ENCODE measurements at regions not wholly inside any gene's neighbourhood (a gene's known extent, or its start where the extent isn't known, plus 50 kb on each side); places are given as distances from the start of the nearest gene placed in this dataset.

DNA sequence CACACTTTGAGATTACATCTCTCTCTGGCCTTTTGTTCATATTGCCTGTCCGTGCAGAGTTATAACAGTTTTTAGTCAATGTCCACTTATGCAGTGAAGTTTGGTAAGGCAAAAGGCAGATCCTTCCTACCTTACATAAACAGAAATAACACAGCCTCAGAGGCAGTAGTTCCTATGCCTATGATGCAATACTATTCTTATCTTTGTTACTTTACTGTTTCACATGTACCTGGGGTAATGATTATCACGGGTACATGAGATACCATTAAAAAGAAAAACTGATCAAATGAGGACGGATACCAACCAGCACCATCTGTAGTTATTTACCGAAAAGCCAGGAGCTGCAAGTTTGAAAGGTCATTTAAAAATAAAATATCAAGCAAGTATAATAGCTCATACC is 166.8 kb downstream of the BTC start:
- Histone ChIP-seq H3K4me1 (ENCODE audit: insufficient read depth, low read length) (no peaks in the 10 kb centered on the region), H3K4me3 (ENCODE audit: low read length) (no peak overlapping the region), H3K36me3 (ENCODE audit: insufficient read depth, low read length) (no peaks in the 10 kb centered on the region), H3K9me3 (ENCODE audit: low read length) (no peaks in the 10 kb centered on the region), H3K27me3 (ENCODE audit: insufficient read depth, low read length) (no peaks in the 10 kb centered on the region), H2AFZ (ENCODE audit: low read depth, low read length) (no peak overlapping the region)

- no peaks in the 10 kb centered on the region for H3K9me3 ChIP-seq (ENCODE audit: low read length)
- no peak overlapping the region for H2AFZ ChIP-seq (ENCODE audit: low read depth, low read length)
- H3K4me3 ChIP-seq (ENCODE audit: low read length): no peak overlapping the region
- H3K4me1 ChIP-seq (ENCODE audit: insufficient read depth, low read length): no peaks in the 10 kb centered on the region
- no peaks in the 10 kb centered on the region for H3K36me3 ChIP-seq (ENCODE audit: insufficient read depth, low read length)
- no peaks in the 10 kb centered on the region for H3K27me3 ChIP-seq (ENCODE audit: insufficient read depth, low read length)
These were observed 165.3 kb downstream of the BTC start for GRCh38 chr4:74628852-74629620.

DNA sequence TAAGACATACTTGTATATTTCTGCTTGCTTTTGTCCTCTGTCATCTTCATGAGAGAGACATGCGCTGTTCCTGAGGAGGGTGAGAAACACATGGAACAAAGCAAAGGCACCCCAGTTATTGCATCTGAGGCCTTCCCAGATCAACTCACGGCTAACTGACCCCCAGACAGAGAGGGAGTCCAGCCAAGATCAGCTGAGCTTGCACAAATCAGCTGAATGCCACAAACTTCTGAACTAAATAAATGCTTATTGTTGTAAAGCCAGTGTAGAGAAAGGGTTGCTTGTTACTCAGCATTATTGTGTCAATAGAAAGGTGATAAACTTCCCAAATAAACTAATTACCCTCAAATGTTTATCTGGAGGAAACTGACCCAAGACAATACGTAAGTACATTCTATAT is 163.8 kb downstream of the BTC start:
- H2AFZ ChIP-seq (ENCODE audit: low read depth, low read length): no peak overlapping the region
- no peaks in the 10 kb centered on the region for H3K36me3 ChIP-seq (ENCODE audit: insufficient read depth, low read length)
- no peak overlapping the region for H3K4me3 ChIP-seq (ENCODE audit: low read length)
- H3K4me1 ChIP-seq (ENCODE audit: insufficient read depth, low read length): no peaks in the 10 kb centered on the region
- no peaks in the 10 kb centered on the region for H3K27me3 ChIP-seq (ENCODE audit: insufficient read depth, low read length)
- no peaks in the 10 kb centered on the region for H3K9me3 ChIP-seq (ENCODE audit: low read length)

DNA sequence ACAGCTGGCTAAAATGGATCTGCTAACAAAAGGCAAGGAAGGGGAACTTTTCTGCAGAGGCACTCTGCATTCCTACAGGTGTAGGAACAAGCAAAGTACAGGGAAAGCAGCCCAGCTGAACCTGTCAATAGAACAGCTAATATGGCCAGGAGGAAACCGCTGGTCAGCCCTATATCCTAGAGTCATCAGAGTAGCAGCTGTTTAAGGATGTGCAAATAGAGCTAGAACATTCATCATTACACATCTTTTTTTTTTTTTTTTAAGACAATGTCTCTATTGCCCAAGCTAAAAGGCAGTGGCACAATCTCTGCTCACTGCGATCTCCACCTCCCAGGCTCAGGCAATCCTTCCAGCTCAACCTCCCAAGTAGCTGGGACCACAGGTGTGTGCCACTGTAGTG is 163.0 kb downstream of the BTC start:
- no peak overlapping the region for H2AFZ ChIP-seq (ENCODE audit: low read depth, low read length)
- no peaks in the 10 kb centered on the region for H3K36me3 ChIP-seq (ENCODE audit: insufficient read depth, low read length)
- no peaks in the 10 kb centered on the region for H3K4me1 ChIP-seq (ENCODE audit: insufficient read depth, low read length)
- no peaks in the 10 kb centered on the region for H3K9me3 ChIP-seq (ENCODE audit: low read length)
- no peaks in the 10 kb centered on the region for H3K27me3 ChIP-seq (ENCODE audit: insufficient read depth, low read length)
- H3K4me3 ChIP-seq (ENCODE audit: low read length): no peak overlapping the region

GRCh38 chr4:74631988-74632387 is 162.3 kb downstream of the BTC start:
- no peaks in the 10 kb centered on the region for H3K4me1 ChIP-seq (ENCODE audit: insufficient read depth, low read length)
- H3K36me3 ChIP-seq (ENCODE audit: insufficient read depth, low read length): no peaks in the 10 kb centered on the region
- no peaks in the 10 kb centered on the region for H3K27me3 ChIP-seq (ENCODE audit: insufficient read depth, low read length)
- H3K4me3 ChIP-seq (ENCODE audit: low read length): no peak overlapping the region
- H3K9me3 ChIP-seq (ENCODE audit: low read length): no peaks in the 10 kb centered on the region
- no peak overlapping the region for H2AFZ ChIP-seq (ENCODE audit: low read depth, low read length)

GRCh38 chr4:74632634-74633033 is 161.7 kb downstream of the BTC start:
- H3K36me3 ChIP-seq (ENCODE audit: insufficient read depth, low read length): no peaks in the 10 kb centered on the region
- no peaks in the 10 kb centered on the region for H3K9me3 ChIP-seq (ENCODE audit: low read length)
- H3K4me1 ChIP-seq (ENCODE audit: insufficient read depth, low read length): no peaks in the 10 kb centered on the region
- H3K27me3 ChIP-seq (ENCODE audit: insufficient read depth, low read length): no peaks in the 10 kb centered on the region
- no peak overlapping the region for H3K4me3 ChIP-seq (ENCODE audit: low read length)
- H2AFZ ChIP-seq (ENCODE audit: low read depth, low read length): no peak overlapping the region

GRCh38 chr4:74635074-74635473 is 159.2 kb downstream of the BTC start:
- H3K4me1 ChIP-seq (ENCODE audit: insufficient read depth, low read length): no peaks in the 10 kb centered on the region
- H3K27me3 ChIP-seq (ENCODE audit: insufficient read depth, low read length): no peaks in the 10 kb centered on the region
- no peak overlapping the region for H3K4me3 ChIP-seq (ENCODE audit: low read length)
- H3K36me3 ChIP-seq (ENCODE audit: insufficient read depth, low read length): no peaks in the 10 kb centered on the region
- H3K9me3 ChIP-seq (ENCODE audit: low read length): no peaks in the 10 kb centered on the region
- no peak overlapping the region for H2AFZ ChIP-seq (ENCODE audit: low read depth, low read length)

- no peaks in the 10 kb centered on the region for H3K27me3 ChIP-seq (ENCODE audit: insufficient read depth, low read length)
- no peak overlapping the region for H2AFZ ChIP-seq (ENCODE audit: low read depth, low read length)
- H3K4me1 ChIP-seq (ENCODE audit: insufficient read depth, low read length): no peaks in the 10 kb centered on the region
- H3K4me3 ChIP-seq (ENCODE audit: low read length): no peak overlapping the region
- no peaks in the 10 kb centered on the region for H3K9me3 ChIP-seq (ENCODE audit: low read length)
- no peaks in the 10 kb centered on the region for H3K36me3 ChIP-seq (ENCODE audit: insufficient read depth, low read length)
These were observed 158.7 kb downstream of the BTC start for GRCh38 chr4:74635490-74636123.

DNA sequence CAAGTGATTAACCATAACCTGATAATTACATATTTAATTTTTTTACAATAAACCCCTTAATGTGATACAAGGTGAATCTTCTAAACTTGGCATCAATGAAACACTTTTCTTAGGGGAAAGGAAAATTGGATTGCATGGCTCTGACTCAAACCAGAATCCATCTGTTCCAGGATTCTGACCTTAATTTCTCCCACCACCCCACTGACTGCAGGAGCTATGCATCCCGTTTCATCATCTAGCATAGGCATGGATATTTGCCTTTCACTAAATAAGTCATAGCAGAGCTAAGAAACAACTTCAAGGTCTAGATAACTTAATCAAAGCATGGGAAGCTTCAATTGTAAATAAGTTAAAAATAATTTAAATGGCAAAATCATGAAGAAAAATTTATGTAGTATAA is 156.3 kb downstream of the BTC start:
- Histone ChIP-seq H2AFZ (ENCODE audit: low read depth, low read length) (no peak overlapping the region), H3K4me3 (ENCODE audit: low read length) (no peak overlapping the region), H3K9me3 (ENCODE audit: low read length) (no peaks in the 10 kb centered on the region), H3K36me3 (ENCODE audit: insufficient read depth, low read length) (no peaks in the 10 kb centered on the region), H3K27me3 (ENCODE audit: insufficient read depth, low read length) (no peaks in the 10 kb centered on the region), H3K4me1 (ENCODE audit: insufficient read depth, low read length) (no peaks in the 10 kb centered on the region)

GRCh38 chr4:74638689-74639088 is 155.6 kb downstream of the BTC start:
- no peaks in the 10 kb centered on the region for H3K36me3 ChIP-seq (ENCODE audit: insufficient read depth, low read length)
- H3K27me3 ChIP-seq (ENCODE audit: insufficient read depth, low read length): no peaks in the 10 kb centered on the region
- no peaks in the 10 kb centered on the region for H3K4me1 ChIP-seq (ENCODE audit: insufficient read depth, low read length)
- no peak overlapping the region for H3K4me3 ChIP-seq (ENCODE audit: low read length)
- no peak overlapping the region for H2AFZ ChIP-seq (ENCODE audit: low read depth, low read length)
- no peaks in the 10 kb centered on the region for H3K9me3 ChIP-seq (ENCODE audit: low read length)

- H3K36me3 ChIP-seq (ENCODE audit: insufficient read depth, low read length): no peaks in the 10 kb centered on the region
- no peak overlapping the region for H2AFZ ChIP-seq (ENCODE audit: low read depth, low read length)
These were observed 154.0 kb downstream of the BTC start for GRCh38 chr4:74640111-74640903.

DNA sequence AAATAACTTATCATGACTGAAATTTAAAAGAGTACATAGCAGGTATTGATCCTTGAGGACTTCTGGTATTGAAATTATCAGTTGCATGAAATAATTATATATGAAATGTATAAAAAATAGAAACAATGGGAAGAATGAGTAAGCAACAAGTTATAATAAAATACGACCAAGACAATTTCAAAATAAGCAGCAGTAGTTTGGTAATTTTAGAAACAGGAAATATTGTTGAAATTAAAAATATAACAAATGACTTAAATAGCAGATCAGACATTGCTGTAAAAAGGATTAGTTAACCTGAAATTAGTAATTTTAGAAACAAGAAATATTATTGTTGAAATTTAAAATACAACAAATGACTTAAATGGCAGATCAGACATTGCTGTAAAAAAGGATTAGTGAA is 152.3 kb downstream of the BTC start:
- H3K9me3 ChIP-seq (ENCODE audit: low read length): no peaks in the 10 kb centered on the region
- H3K36me3 ChIP-seq (ENCODE audit: insufficient read depth, low read length): no peaks in the 10 kb centered on the region
- no peak overlapping the region for H3K4me3 ChIP-seq (ENCODE audit: low read length)
- H3K4me1 ChIP-seq (ENCODE audit: insufficient read depth, low read length): no peaks in the 10 kb centered on the region
- H3K27me3 ChIP-seq (ENCODE audit: insufficient read depth, low read length): no peaks in the 10 kb centered on the region
- no peak overlapping the region for H2AFZ ChIP-seq (ENCODE audit: low read depth, low read length)

More at GRCh38 chr4:74640111-74640903, 154.0 kb downstream of the BTC start:
- Histone ChIP-seq H3K4me1 (ENCODE audit: insufficient read depth, low read length) (no peaks in the 10 kb centered on the region), H3K4me3 (ENCODE audit: low read length) (no peak overlapping the region), H3K9me3 (ENCODE audit: low read length) (no peaks in the 10 kb centered on the region), H3K27me3 (ENCODE audit: insufficient read depth, low read length) (no peaks in the 10 kb centered on the region)

DNA sequence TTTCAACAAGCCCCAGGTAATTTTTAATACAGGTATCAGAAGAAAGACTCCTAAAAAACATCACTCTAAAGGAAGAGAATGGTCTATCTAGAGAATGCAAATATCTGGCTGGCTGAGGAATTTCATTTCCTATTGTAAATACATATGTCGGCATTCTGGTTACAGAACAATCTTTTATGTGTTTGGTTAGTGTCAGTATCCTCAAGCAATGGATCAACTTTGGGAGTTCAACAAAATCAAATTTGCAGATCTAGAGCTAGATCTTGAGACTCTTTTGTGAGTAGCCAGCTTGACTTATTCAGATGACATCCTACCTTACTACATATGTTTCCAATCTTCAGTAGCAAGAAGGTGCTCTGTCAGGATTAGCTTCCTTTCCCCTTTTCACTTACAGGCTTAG is 145.1 kb downstream of the BTC start:
- no peak overlapping the region for H3K4me3 ChIP-seq (ENCODE audit: low read length)
- H3K27me3 ChIP-seq (ENCODE audit: insufficient read depth, low read length): no peaks in the 10 kb centered on the region

More for the DNA sequence above, 145.1 kb downstream of the BTC start:
- no peaks in the 10 kb centered on the region for H3K4me1 ChIP-seq (ENCODE audit: insufficient read depth, low read length)
- H3K36me3 ChIP-seq (ENCODE audit: insufficient read depth, low read length): no peaks in the 10 kb centered on the region
- H2AFZ ChIP-seq (ENCODE audit: low read depth, low read length): no peak overlapping the region
- no peaks in the 10 kb centered on the region for H3K9me3 ChIP-seq (ENCODE audit: low read length)

Data from neuron (in vitro differentiated cells).